Heart left ventricle (tissue), 16 donors: ENCODE measurements at regions not wholly inside any gene's neighbourhood (a gene's known extent, or its start where the extent isn't known, plus 50 kb on each side); places are given as distances from the start of the nearest gene placed in this dataset.
"Not testable (repeated sequence)": the region's sequence is repeated elsewhere in the genome, so short reads cannot be mapped to it uniquely, and the experiment has no call there.

Experiments used
- ATAC-seq, 4 donors: fragments of 200-7000 bp; cut with Tn5 transposase; one replicate each; pipeline ENCODE4 v1.9.1; 2020 to 2022; ENCODE audit warnings: moderate library complexity in 4 of 4, mild to moderate bottlenecking in 3 of 4, moderate number of reproducible peaks in 1 of 4
- DNase-seq, 5 donors: peaks; one replicate each; pipeline ENCODE4 v3.0.0-alpha.2; 2020
- H3K27ac ChIP-seq, 12 donors: fragments of 200-600 bp; sonication (generic) in 4 of 12; one replicate each; pipeline versions ENCODE4 v1.5.0 to v1.8.0; 2016 to 2022; ENCODE audit warnings: mild to moderate bottlenecking in 2 of 12
- H3K27me3 ChIP-seq, 9 donors: fragments of 200-600 bp; sonication (generic) in 2 of 9; one replicate each; pipeline versions ENCODE4 v1.5.1 to v1.8.0; 2016 to 2022; ENCODE audit warnings: mild to moderate bottlenecking in 3 of 9
- H3K36me3 ChIP-seq, 9 donors: fragments of 200-600 bp; sonication (generic) in 2 of 9; one replicate each; pipeline versions ENCODE4 v1.5.0 to v1.8.0; 2018 to 2022; ENCODE audit warnings: mild to moderate bottlenecking in 2 of 9
- H3K4me1 ChIP-seq, 12 donors: fragments of 200-600 bp; sonication (generic) in 4 of 12; one replicate each; pipeline versions ENCODE4 v1.5.0 to v1.8.0; 2016 to 2022; ENCODE audit warnings: mild to moderate bottlenecking in 3 of 12
- H3K4me3 ChIP-seq, 12 donors: fragments of 200-600 bp; sonication (generic) in 4 of 12; one replicate each; pipeline versions ENCODE4 v1.5.0 to v1.8.0; 2017 to 2022; ENCODE audit warnings: mild to moderate bottlenecking in 9 of 12, moderate library complexity in 4 of 12
- H3K9me3 ChIP-seq, 12 donors: fragments of 200-600 bp; sonication (generic) in 4 of 12; one replicate each; pipeline versions ENCODE4 v1.5.0 to v1.8.0; 2016 to 2022; ENCODE audit warnings: mild to moderate bottlenecking in 1 of 12
- CTCF ChIP-seq, 12 donors: fragments of 200-600 bp; sonication (generic) in 4 of 12; IDR thresholded peaks; one replicate each; pipeline versions ENCODE4 v1.5.0 to v1.8.0; 2018 to 2022; ENCODE audit warnings: antibody characterized with exemption in 12 of 12, mild to moderate bottlenecking in 5 of 12
- POLR2A ChIP-seq, 2 donors: fragments of 450-650 bp; IDR thresholded peaks; one replicate each; pipeline ENCODE4 v1.6.1; 2017; ENCODE audit warnings: antibody characterized with exemption in 2 of 2, mild to moderate bottlenecking in 2 of 2, moderate library complexity in 2 of 2
- WGBS, 4 donors: extraction: QIAGEN DNeasy Blood & Tissue Kit in 2 of 4; methylation state at CpG; one replicate each; pipeline versions ENCODE4 v1.1.5 to v1.1.7; 2013 to 2018; 5-methylcytosine and 5-hydroxymethylcytosine counted together
- intact Hi-C, 10 donors: fragments of 100-400 bp; cut with DNase I; formaldehyde crosslinking; loops; one replicate each; pipeline versions ENCODE4 v1.11.1 to v1.14.2; 2022
- donor health status: ischemic (EF 13 %, LVEDD 7.1; RV severe dilation, severe dysfunction).
- donor health status: healthy with polysubstance abuse.
- donor health status: DM: no; HTN: yes; CAD: no.
- donor health status: DM: no; HTN: no; CAD: no.
- donor health status: ischemic (EF 25% LVEDD 6.9; RV normal size, moderate dysfunction).
- donor health status: ischemic (EF 25% LVEDD 5.7; RV mildly dilated, moderate dysfunction).
- donor health status: healthy.
- donor health status: DM: yes; HTN: yes; CAD: no.
- donor health status: ischemic (EF 35%, LVEDD 5.7; RV mildly dilated, moderate dysfunction).
- donor health status: nonischemic (EF 11% LVEDD 7.7; RV severe dilation, severe dysfunction).
- donor health status: DM: yes; HTN: yes; CAD: no.
- donor health status: PGD.
- donor health status: ischemic (EF 29% LVEDD 5.4; RV normal size, mild dysfunction).
- donor health status: nonischemic (EF 23%, LVEDD 6.1; RV moderate dilation, normal function).

- intact Hi-C loops: no loop called here
- DNase-seq (no peak), ATAC-seq (no peak)
- WGBS, 4 donors: 88 to 92% (median 91%) methylated on average over 3 of the region's 3 CpGs
- Histone ChIP-seq H3K27ac (no peak overlapping the region), H3K27me3 (no peaks in the 10 kb centered on the region), H3K4me3 (no peak overlapping the region), H3K9me3 (no peaks in the 10 kb centered on the region), H3K4me1 (no peaks in the 10 kb centered on the region), H3K36me3 (peaks cover 0 to 5% (median 0%) of the 10 kb centered on the region in 9 donors)
- TF ChIP-seq POLR2A (IDR thresholded peaks at IDR 0.05) (no peak), CTCF (IDR thresholded peaks at IDR 0.05) (no peak)
Observed at GRCh38 chr3:51605938-51606337, 65.1 kb upstream of the TEX264 start.

- H3K27ac ChIP-seq, intact Hi-C loops, H3K36me3 ChIP-seq, H3K27me3 ChIP-seq, H3K9me3 ChIP-seq, H3K4me1 ChIP-seq, ATAC-seq, DNase-seq, H3K4me3 ChIP-seq: not testable (repeated sequence)
- WGBS, 4 donors: 49 to 84% (median 76%) methylated on average over 4 of the region's 4 CpGs
Observed at GRCh38 chr3:51606871-51607270, 64.2 kb upstream of the TEX264 start.

GRCh38 chr3:51607591-51608325 is 63.3 kb upstream of the TEX264 start:
- H3K27me3 ChIP-seq, intact Hi-C loops, H3K9me3 ChIP-seq, H3K4me3 ChIP-seq, H3K4me1 ChIP-seq, H3K36me3 ChIP-seq, H3K27ac ChIP-seq, ATAC-seq: not testable (repeated sequence)
- DNase-seq: peak in 1 of 5 donors; percentile 55
- 96 to 99% (median 98%) methylated on average over 35 to 57 of the region's 57 CpGs for WGBS, 4 donors

GRCh38 chr3:51610708-51611107 is 60.3 kb upstream of the TEX264 start:
- DNase-seq: no peak
- H3K4me1 ChIP-seq: no peaks in the 10 kb centered on the region
- intact Hi-C loops: no loop called here
- no peak overlapping the region for H3K27ac ChIP-seq
- no peak for TF ChIP-seq CTCF (IDR thresholded peaks at IDR 0.05)
- TF ChIP-seq POLR2A (IDR thresholded peaks at IDR 0.05): no peak
- ATAC-seq: no peak
- H3K9me3 ChIP-seq: no peaks in the 10 kb centered on the region
- WGBS, 4 donors: 74 to 84% (median 81%) methylated on average over 1 of the region's 1 CpG
- H3K36me3 ChIP-seq: peaks cover 0 to 5% (median 0%) of the 10 kb centered on the region in 9 donors
- no peaks in the 10 kb centered on the region for H3K27me3 ChIP-seq
- H3K4me3 ChIP-seq: no peak overlapping the region

GRCh38 chr3:51617597-51617996 is 53.5 kb upstream of the TEX264 start:
- 94 to 99% (median 98%) methylated on average over 3 of the region's 3 CpGs for WGBS, 4 donors
- Histone ChIP-seq H3K36me3 (no peaks in the 10 kb centered on the region), H3K4me1 (peaks cover 0 to 26% (median 13%) of the 10 kb centered on the region in 12 donors), H3K27ac (no peak overlapping the region), H3K9me3 (no peaks in the 10 kb centered on the region), H3K4me3 (no peak overlapping the region), H3K27me3 (no peaks in the 10 kb centered on the region)
- ATAC-seq: no peak
- TF ChIP-seq POLR2A (IDR thresholded peaks at IDR 0.05): no peak
- no peak for TF ChIP-seq CTCF (IDR thresholded peaks at IDR 0.05)
- intact Hi-C loops: no loop called here
- no peak for DNase-seq

GRCh38 chr3:51618038-51618437 is 53.0 kb upstream of the TEX264 start:
- 81 to 94% (median 88%) methylated on average over 8 of the region's 8 CpGs for WGBS, 4 donors

More at GRCh38 chr3:51618038-51618437, 53.0 kb upstream of the TEX264 start:
- DNase-seq, H3K27me3 ChIP-seq, H3K36me3 ChIP-seq, intact Hi-C loops, H3K9me3 ChIP-seq, H3K4me3 ChIP-seq: not testable (repeated sequence)
- H3K27ac ChIP-seq: peak overlapping the region in 1 of 12 donors; percentile 46
- peak in 1 of 4 donors; percentile 36 for ATAC-seq
- peaks cover 0 to 30% (median 15%) of the 10 kb centered on the region in 12 donors for H3K4me1 ChIP-seq
